Left lung (tissue), 4 donors: ENCODE measurements at regions not wholly inside any gene's neighbourhood (a gene's known extent, or its start where the extent isn't known, plus 50 kb on each side); places are given as distances from the start of the nearest gene placed in this dataset.

Source experiments
- ATAC-seq: fragments of 200-7000 bp; cut with Tn5 transposase; one replicate; pipeline ENCODE4 v1.9.1; 2020; ENCODE audit warnings: moderate library complexity
- DNase-seq, 4 donors: peaks; one replicate each; pipeline ENCODE4 v3.0.0-alpha.2; 2013 to 2020
- H3K27ac ChIP-seq, 2 donors: fragments of 200-600 bp; sonication (generic) in 1 of 2; one replicate each; pipeline versions ENCODE4 v1.5.0 to v1.8.0; 2020 to 2021
- H3K27me3 ChIP-seq, 2 donors: fragments of 200-600 bp; sonication (generic) in 1 of 2; one replicate each; pipeline versions ENCODE4 v1.5.0 to v1.8.0; 2020 to 2021
- H3K36me3 ChIP-seq, 2 donors: fragments of 200-600 bp; sonication (generic) in 1 of 2; one replicate each; pipeline versions ENCODE4 v1.5.0 to v1.8.0; 2020 to 2021
- H3K4me1 ChIP-seq, 2 donors: fragments of 200-600 bp; one replicate each; pipeline ENCODE4 v1.8.0; 2021
- H3K4me3 ChIP-seq, 2 donors: fragments of 200-600 bp; sonication (generic) in 1 of 2; one replicate each; pipeline versions ENCODE4 v1.5.0 to v1.8.0; 2020 to 2021; ENCODE audit warnings: mild to moderate bottlenecking in 1 of 2
- H3K9me3 ChIP-seq, 2 donors: fragments of 200-600 bp; sonication (generic) in 1 of 2; one replicate each; pipeline versions ENCODE4 v1.5.0 to v1.8.0; 2020 to 2021
- CTCF ChIP-seq, 2 donors: fragments of 200-600 bp; sonication (generic) in 1 of 2; IDR thresholded peaks; one replicate each; pipeline versions ENCODE4 v1.5.0 to v1.8.0; 2021; ENCODE audit warnings: antibody characterized with exemption in 2 of 2
- intact Hi-C, 2 donors: fragments of 100-400 bp; cut with DNase I; formaldehyde crosslinking; loops; one replicate each; pipeline versions ENCODE4 v1.11.2 to v1.14.2; 2022
- donor health status: DM: no; HTN: yes; CAD: no.
- donor health status: DM: no; HTN: no; CAD: no.

GRCh38 chrX:122566401-122566800 lies 617.7 kb upstream of the GRIA3 start:
- no peak overlapping the region for H3K27ac ChIP-seq
- intact Hi-C loops = no loop called here

DNA sequence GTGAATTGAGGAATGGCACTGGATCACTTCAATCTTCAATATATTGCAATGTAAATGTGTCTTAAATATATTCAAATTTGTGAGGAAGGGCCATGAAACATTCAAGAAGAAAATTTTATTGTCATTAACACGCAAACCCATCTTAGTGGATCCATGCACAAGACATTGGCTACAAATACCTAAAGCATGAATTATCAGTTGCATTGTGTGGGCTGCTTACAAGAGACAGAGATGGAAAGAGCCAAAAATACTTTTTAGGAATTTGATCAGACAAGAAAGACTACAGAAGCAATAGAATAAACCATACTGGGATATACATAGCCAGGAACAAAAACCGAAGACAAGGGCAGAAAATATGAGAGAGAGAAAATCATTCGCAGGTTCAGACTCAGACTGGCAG lies 616.2 kb upstream of the GRIA3 start:
- ATAC-seq (no peak), DNase-seq (no peak)
- no peak for TF ChIP-seq CTCF (IDR thresholded peaks at IDR 0.05)
- H3K4me1 ChIP-seq = no peaks in the 10 kb centered on the region
- H3K9me3 ChIP-seq = no peaks in the 10 kb centered on the region
- no peak overlapping the region for H3K4me3 ChIP-seq
- no peak overlapping the region for H3K27ac ChIP-seq
- no peaks in the 10 kb centered on the region for H3K36me3 ChIP-seq
- intact Hi-C loops = no loop called here
- H3K27me3 ChIP-seq = no peaks in the 10 kb centered on the region

More at GRCh38 chrX:122566401-122566800, 617.7 kb upstream of the GRIA3 start:
- Histone ChIP-seq H3K4me3 (no peak overlapping the region), H3K27me3 (no peaks in the 10 kb centered on the region), H3K36me3 (no peaks in the 10 kb centered on the region), H3K4me1 (no peaks in the 10 kb centered on the region), H3K9me3 (no peaks in the 10 kb centered on the region)
- TF ChIP-seq CTCF (IDR thresholded peaks at IDR 0.05) = no peak
- ATAC-seq (no peak), DNase-seq (no peak)

DNA sequence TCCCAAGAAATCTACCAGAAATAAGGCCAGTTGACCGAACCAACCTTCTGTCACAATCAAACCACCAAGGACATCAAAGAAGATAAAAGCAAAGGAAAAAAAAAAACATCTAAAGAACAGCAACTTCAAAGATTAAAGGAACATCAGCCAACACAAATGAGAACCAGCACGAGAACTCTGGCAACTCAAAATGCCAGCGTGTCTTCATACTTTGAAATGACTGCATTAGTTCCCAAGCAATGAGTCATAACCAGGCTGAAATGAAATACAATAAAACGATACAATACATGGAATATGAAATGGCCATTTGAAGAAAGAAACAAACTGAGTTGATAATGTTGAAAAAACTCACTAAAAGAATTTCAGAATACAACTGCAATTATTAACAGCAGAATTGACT lies 611.6 kb upstream of the GRIA3 start:
- Histone ChIP-seq H3K4me3 (no peak overlapping the region), H3K36me3 (no peaks in the 10 kb centered on the region), H3K4me1 (no peaks in the 10 kb centered on the region), H3K27me3 (no peaks in the 10 kb centered on the region), H3K9me3 (peaks cover 0 to 9% of the 10 kb centered on the region in 2 donors), H3K27ac (no peak overlapping the region)
- intact Hi-C loops = no loop called here
- DNase-seq (no peak), ATAC-seq (no peak)
- TF ChIP-seq CTCF (IDR thresholded peaks at IDR 0.05) = no peak

GRCh38 chrX:122579036-122579435 lies 605.0 kb upstream of the GRIA3 start:
- Histone ChIP-seq H3K4me3 (no peak overlapping the region), H3K9me3 (peaks cover 0 to 7% of the 10 kb centered on the region in 2 donors), H3K27ac (no peak overlapping the region), H3K4me1 (no peaks in the 10 kb centered on the region), H3K36me3 (no peaks in the 10 kb centered on the region), H3K27me3 (no peaks in the 10 kb centered on the region)
- intact Hi-C loops = no loop called here
- DNase-seq (no peak), ATAC-seq (no peak)
- no peak for TF ChIP-seq CTCF (IDR thresholded peaks at IDR 0.05)

GRCh38 chrX:122579526-122579925 lies 604.6 kb upstream of the GRIA3 start:
- no peak for DNase-seq
- no peak for TF ChIP-seq CTCF (IDR thresholded peaks at IDR 0.05)
- no peaks in the 10 kb centered on the region for H3K27me3 ChIP-seq
- no peak overlapping the region for H3K27ac ChIP-seq
- H3K9me3 ChIP-seq = peaks cover 0 to 4% of the 10 kb centered on the region in 2 donors
- intact Hi-C loops = no loop called here
- no peaks in the 10 kb centered on the region for H3K36me3 ChIP-seq
- no peak overlapping the region for H3K4me3 ChIP-seq
- no peak for ATAC-seq
- no peaks in the 10 kb centered on the region for H3K4me1 ChIP-seq
